D721Med (cell line): ENCODE measurements at regions not wholly inside any gene's neighbourhood (a gene's known extent, or its start where the extent isn't known, plus 50 kb on each side); places are given as distances from the start of the nearest gene placed in this dataset.

ENCODE experiments used
- DNase-seq: peaks from one replicate; pipeline ENCODE4 v3.0.0; 2011; ENCODE audit warnings: low spot score; ENCODE audit not compliant: insufficient read length
- FAIRE-seq: peaks from 2 replicates; lab custom pipeline; 2011; peaks lifted over from hg19 to GRCh38; lab: Jason Lieb, UNC
- TF ChIP-seq, protein P1 (sequence below): IDR thresholded peaks from 2 replicates; pipeline ENCODE4 v1.5.1; 2012; ENCODE audit warnings: mild to moderate bottlenecking, control low read depth; ENCODE audit not compliant: insufficient read depth; ENCODE audit errors: missing control alignments

DNA sequence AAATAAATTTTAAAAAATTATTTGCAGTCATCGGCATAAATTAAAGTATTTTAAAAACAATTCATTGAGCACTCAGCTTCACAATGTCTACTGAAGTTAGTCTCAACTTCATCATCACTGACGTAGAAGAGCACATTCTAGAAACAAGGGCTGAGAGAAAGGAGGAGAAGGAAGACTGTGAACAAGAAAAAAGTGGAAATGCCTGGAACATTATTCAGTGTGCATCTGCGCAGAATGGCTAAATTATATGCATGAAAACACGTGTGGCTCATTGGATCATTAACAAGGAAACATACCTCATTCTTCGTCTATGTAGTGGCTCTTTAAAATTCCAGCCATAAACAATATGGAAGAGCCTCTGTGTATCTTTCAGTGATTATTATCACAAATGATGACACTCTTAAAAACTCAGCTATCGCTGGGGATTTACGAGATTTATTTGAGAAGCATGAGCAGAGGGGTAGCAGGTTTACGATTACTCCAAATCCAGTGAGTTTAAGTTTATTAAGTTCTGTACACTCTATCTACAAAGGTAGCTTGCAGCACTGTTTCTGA lies 404.2 kb upstream of the CDIN1 start:
- no peak for FAIRE-seq
- DNase-seq: no peak
- TF ChIP-seq, protein P1, sequence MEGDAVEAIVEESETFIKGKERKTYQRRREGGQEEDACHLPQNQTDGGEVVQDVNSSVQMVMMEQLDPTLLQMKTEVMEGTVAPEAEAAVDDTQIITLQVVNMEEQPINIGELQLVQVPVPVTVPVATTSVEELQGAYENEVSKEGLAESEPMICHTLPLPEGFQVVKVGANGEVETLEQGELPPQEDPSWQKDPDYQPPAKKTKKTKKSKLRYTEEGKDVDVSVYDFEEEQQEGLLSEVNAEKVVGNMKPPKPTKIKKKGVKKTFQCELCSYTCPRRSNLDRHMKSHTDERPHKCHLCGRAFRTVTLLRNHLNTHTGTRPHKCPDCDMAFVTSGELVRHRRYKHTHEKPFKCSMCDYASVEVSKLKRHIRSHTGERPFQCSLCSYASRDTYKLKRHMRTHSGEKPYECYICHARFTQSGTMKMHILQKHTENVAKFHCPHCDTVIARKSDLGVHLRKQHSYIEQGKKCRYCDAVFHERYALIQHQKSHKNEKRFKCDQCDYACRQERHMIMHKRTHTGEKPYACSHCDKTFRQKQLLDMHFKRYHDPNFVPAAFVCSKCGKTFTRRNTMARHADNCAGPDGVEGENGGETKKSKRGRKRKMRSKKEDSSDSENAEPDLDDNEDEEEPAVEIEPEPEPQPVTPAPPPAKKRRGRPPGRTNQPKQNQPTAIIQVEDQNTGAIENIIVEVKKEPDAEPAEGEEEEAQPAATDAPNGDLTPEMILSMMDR: no peak

DNA sequence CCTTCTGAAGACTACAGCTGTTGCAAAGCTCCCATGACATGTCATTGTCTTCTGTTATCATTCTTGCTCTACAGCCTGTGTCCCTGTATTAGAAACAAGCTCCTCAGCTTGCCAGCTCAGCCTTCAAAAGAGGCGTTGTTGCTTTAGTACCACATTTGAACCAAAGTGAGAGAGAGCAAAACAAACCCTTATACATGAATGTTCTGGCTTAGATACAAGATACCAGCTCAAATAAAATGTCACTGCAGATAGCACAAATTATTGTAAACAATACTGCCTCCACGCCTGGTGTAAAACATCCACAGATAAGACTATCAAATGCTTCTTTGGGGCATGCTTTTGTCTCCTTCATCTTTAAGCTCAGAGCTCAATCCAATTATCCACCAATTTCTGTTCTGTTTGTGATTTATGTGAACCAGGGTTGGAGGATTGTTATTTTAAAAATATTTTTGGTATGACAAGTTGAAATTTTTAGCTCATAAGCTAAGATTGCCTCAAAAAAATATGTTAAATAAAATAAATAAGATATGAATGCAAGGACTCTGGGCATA lies 403.6 kb upstream of the CDIN1 start:
- DNase-seq (no peak), FAIRE-seq (no peak)
- TF ChIP-seq, protein P1: no peak

DNA sequence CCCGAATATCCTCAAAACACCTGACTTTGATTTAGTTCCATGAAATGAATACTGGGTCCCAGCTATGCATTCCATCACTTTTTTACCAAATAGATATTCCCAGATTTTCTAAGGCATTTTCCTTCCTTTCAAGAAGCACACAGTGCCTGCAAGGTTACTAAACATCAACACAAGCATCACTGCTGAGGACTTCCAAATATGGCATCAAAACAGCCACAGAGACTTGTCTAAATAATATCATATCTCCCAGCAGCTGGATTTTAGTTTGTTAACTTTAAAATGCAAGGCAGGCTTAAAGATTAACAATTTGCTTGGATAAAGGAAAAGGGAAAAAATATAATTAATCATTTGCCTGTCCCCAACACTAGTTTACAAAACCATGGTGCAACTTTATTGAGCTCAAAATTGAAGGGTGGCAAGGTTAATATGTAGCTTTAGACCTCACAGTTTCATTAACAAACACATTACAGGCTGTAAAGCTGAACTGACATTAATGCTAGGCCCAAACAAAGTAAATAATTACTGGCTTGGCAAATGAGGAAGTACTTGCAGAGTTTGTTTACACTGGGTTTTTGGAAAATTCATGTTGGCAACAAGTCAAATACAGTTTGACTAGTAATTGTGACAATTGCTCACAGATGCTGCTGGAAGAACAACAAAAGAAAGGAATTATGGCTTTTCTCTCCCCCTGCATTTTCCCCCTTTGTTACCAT lies 401.7 kb upstream of the CDIN1 start:
- TF ChIP-seq, protein P1: no peak
- no peak for FAIRE-seq
- no peak for DNase-seq

DNA sequence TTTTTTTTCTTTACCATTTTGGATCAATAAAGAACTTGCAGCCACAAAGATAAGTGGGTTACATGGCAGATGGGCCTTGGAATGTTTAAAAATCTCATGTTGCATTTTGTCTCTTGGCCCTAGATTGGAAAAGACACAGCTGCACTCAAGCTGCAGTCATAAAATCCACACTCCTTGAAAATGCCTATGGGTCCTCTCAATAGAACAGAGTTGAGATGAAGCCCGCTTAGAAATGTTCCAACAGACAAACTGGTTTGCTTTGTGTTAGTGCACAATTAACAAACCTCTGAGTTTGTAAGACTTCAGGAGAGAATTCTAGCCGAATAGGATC lies 401.2 kb upstream of the CDIN1 start:
- TF ChIP-seq, protein P1: no peak
- FAIRE-seq: no peak

DNA sequence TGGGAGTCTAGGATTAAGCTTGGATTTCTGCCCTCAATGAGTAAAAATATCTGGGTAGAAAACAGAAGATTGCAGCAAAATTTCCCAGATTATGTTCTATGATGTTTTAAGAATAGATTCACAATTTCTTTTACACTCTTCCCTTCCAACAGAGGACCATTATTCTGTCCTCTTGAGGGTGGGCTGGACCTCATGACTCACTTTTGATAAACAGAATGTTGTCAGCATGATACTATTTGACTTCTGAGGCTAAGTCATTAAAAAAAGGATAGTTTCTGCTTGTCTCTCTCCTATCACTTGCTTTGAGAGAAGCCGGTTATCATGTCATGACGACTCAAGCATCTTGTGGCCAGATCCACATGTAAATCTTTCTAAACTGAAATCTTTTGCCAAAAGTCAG lies 396.2 kb upstream of the CDIN1 start:
- no peak for FAIRE-seq
- DNase-seq: no peak
- TF ChIP-seq, protein P1: no peak

More for the DNA sequence above, 401.2 kb upstream of the CDIN1 start:
- no peak for DNase-seq

DNA sequence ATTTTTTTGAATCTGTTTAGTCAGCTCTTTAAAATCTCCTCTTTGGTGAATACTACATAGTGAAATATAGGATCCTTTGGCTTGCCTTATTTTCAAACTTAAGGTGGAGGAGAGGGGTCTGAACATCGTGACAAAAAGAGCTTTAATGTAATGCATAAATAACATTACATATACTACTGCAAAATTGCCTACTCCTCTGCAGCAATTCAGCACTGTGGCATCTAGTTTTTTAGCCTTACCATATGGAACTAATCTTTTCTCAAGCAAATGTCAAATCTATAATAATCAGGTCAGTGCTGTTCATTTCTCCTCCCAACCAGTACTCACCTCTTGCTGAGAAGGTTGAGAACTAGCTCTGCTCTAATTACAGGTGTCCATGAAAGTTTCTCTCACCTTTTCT lies 394.0 kb upstream of the CDIN1 start:
- DNase-seq (no peak), FAIRE-seq (no peak)
- TF ChIP-seq, protein P1: no peak

DNA sequence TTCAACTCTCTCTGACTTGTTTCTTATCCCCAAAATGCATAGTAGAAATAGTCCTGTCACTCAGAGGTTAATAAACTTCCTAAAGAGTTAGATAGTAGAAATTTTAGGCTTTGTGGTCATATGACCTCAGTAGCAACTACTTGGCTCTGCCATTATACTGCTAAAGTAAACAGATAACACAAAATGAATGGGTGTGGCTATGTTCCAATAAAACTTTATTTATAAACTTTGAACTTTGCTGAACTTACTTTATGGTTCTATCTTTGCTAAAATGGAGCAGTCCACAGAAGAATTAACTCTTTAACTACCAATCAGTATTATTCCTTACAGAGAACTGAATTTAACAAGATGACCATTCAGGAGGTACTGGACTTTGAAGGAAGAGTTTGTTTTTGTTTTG lies 393.6 kb upstream of the CDIN1 start:
- TF ChIP-seq, protein P1: no peak
- FAIRE-seq: no peak
- no peak for DNase-seq
